ENCODE measurements at regions not wholly inside any gene's neighbourhood (a gene's known extent, or its start where the extent isn't known, plus 50 kb on each side); places are given as distances from the start of the nearest gene placed in this dataset.

DNA sequence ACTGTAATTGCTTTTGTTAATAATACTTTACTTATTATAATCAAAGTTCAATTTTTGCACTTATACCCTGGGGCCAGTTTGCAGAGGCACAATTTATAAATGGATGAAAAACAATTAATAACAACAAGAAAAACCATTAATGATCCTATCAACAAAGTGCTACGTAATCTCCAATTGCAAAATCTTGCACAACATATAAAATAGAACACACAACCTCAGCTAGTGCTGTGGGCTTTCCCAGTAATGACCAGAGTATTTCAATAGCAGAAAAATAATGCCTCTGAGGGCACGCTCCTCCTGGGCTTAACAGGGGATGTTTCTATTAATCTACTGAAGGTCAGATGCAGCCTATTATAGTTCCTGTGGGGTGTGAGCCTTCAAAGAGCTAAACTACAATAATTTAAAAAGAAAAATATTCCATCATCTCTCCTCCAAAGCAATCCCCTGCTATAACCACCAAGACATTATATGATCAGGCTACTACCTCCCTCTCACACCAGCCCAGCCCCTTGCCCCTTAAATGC is 508.5 kb upstream of the SLIT2 start:
- TF ChIP-seq, protein P1, sequence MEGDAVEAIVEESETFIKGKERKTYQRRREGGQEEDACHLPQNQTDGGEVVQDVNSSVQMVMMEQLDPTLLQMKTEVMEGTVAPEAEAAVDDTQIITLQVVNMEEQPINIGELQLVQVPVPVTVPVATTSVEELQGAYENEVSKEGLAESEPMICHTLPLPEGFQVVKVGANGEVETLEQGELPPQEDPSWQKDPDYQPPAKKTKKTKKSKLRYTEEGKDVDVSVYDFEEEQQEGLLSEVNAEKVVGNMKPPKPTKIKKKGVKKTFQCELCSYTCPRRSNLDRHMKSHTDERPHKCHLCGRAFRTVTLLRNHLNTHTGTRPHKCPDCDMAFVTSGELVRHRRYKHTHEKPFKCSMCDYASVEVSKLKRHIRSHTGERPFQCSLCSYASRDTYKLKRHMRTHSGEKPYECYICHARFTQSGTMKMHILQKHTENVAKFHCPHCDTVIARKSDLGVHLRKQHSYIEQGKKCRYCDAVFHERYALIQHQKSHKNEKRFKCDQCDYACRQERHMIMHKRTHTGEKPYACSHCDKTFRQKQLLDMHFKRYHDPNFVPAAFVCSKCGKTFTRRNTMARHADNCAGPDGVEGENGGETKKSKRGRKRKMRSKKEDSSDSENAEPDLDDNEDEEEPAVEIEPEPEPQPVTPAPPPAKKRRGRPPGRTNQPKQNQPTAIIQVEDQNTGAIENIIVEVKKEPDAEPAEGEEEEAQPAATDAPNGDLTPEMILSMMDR (conservative IDR thresholded peaks at IDR 0.05; ENCODE audit: low read depth): no peak
- CTCF ChIA-PET: no interaction called here

DNA sequence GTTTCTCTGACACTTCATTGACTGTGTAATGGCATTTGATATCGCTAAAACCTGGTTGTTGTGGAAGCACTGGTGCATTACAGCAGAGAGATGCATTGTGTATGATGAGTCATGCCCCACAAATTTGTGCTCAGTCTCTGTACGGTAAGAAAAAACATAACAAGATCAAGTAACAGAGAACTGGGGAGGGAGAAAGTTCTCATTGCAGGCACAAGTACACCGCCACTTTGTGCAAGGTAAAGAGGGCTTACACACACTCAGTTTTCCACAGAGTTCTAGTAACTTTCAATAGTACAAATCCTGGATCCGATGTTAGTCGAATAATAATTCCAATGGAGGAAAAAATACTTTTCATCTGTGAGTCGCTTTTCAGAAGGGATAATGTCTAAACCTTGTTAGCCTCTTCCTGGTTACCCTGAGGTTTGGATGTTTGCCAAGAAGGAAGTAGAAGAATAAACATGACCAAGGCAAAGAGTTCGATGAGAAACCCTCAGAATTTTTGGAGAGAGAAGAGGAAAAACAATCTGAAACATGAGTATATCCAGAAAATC is 512.5 kb upstream of the SLIT2 start:
- POLR2A ChIA-PET (ENCODE audit: low non-redundant PET): no interaction called here
- DNase-seq (ENCODE audit: low spot score): peak; percentile 49
- TF ChIP-seq, protein P1 (conservative IDR thresholded peaks at IDR 0.05; ENCODE audit: low read depth): no peak
- CTCF ChIA-PET: no interaction called here
- H3K27ac ChIP-seq: no peak overlapping the region

More for the DNA sequence above, 508.5 kb upstream of the SLIT2 start:
- no peak for DNase-seq (ENCODE audit: low spot score)
- POLR2A ChIA-PET (ENCODE audit: low non-redundant PET): no interaction called here
- no peak overlapping the region for H3K27ac ChIP-seq

DNA sequence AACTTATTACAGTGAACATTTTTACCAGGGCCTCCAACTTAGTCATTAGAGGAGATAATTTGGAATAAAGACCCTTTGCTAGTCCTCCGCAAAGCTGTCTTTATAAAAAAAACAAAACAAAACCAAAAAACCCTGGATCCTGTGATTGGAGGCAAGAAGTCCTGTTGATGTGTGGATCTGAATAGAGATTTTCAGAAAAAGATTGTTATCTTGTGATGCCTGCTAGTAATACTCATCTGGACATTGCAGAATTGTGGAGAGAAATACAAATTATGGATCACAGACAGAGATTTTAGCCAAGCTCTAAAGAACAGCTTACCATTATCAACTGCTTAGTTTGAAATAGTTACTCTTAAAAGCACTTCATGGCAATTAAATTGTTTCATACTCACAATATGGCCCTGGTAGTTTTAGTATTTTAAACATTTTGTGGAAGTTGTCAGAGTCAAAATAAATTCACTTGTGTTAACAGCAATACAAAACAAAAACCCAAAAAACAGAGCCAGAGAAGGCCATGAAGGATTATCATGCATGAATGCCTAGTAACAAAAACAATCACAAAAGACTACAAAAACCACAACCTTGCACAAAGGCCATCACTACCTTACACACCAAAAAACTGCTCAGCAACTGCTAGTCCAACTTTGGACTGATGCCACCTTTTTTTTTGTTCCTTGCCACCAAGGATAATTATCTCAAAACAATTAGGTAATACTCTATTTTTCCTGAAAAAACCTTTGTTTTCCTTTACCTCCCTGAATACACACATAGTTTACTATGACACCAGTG is 514.5 kb upstream of the SLIT2 start:
- CTCF ChIA-PET: no interaction called here
- no peak for DNase-seq (ENCODE audit: low spot score)
- H3K27ac ChIP-seq: no peak overlapping the region
- POLR2A ChIA-PET (ENCODE audit: low non-redundant PET): no interaction called here
- TF ChIP-seq, protein P1 (conservative IDR thresholded peaks at IDR 0.05; ENCODE audit: low read depth): no peak

DNA sequence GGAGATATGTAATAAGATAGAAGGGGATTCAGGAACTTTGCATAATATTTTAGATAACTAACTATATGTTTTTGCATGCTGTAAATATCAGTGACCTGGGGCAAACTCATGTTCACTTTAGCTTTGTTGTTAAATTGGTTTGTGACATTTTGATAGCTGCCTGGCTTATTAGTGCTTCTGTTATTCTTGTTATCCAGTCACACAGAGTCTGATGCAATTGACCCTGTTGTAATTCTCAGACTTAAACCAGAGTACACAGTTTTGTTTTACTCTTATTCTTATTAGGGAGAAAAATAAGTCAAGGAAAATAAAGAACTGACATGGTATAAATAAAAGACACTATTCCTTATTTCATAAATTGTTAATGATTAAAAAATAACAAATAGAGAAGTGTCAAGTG is 516.7 kb upstream of the SLIT2 start:
- POLR2A ChIA-PET (ENCODE audit: low non-redundant PET): no interaction called here
- no peak overlapping the region for H3K27ac ChIP-seq
- DNase-seq (ENCODE audit: low spot score): no peak
- TF ChIP-seq, protein P1 (conservative IDR thresholded peaks at IDR 0.05; ENCODE audit: low read depth): no peak
- CTCF ChIA-PET: no interaction called here

DNA sequence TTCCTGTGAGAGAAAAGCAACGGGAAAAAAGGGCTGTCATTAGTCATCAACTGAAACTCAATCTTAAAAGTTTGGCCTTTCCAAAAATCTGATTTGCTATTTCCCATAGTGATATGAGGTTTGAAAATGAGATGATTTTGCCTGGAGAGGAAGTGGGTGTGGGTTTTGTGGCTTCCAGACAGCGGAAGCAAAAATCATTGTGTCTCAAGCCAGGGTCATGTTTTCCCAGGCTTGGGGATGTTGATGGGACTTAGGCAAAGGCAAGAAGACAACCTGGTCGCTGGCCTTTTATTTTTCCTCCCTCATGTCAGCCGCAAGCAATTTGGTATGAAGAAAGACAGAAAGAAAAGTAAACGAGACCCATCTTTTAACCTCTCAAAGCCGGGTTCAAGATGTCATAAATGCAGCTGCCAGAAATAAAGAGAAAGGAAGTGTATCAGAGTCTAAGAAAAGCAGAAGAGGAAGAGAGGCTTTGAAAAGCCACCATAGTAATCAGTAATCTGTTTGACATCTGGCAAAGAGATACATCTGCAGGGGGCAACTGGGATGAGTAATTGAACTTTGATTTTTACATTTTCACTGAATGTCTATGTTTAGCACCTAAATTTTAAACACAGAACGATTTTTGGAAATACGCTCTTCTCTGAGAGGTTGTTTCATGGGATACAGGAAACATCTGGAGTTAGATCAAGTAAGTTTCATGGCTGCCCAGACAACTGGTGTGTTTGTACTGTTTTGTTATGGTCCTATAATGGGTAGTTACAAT is 521.6 kb upstream of the SLIT2 start:
- POLR2A ChIA-PET (ENCODE audit: low non-redundant PET): no interaction called here
- CTCF ChIA-PET: no interaction called here
- DNase-seq (ENCODE audit: low spot score): no peak
- TF ChIP-seq, protein P1 (conservative IDR thresholded peaks at IDR 0.05; ENCODE audit: low read depth): no peak
- H3K27ac ChIP-seq: no peak overlapping the region

DNA sequence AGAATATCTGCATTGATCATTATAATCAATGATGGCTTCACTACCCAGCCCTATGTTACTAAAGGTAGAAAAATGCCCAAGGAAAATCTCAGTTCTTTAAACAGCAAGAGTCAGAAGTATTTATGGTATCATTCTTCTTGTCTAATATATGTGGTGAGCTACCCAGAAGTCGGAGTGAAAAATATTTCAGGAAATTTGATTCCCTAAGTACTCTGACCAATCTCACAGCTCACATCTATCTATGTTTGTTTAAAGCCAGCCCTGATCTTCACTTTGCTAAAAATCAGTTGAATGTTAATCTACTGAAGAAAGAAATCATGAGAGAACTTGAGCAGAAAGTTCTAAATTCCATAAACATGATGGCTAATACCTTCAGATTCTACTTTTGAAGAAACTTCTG is 522.9 kb upstream of the SLIT2 start:
- POLR2A ChIA-PET (ENCODE audit: low non-redundant PET): no interaction called here
- CTCF ChIA-PET: no interaction called here
- no peak overlapping the region for H3K27ac ChIP-seq
- no peak for DNase-seq (ENCODE audit: low spot score)
- TF ChIP-seq, protein P1 (conservative IDR thresholded peaks at IDR 0.05; ENCODE audit: low read depth): no peak
